K562 (cell line): ENCODE measurements at regions not wholly inside any gene's neighbourhood (a gene's known extent, or its start where the extent isn't known, plus 50 kb on each side); places are given as distances from the start of the nearest gene placed in this dataset.

Source experiments
- ARID2 ChIP-seq: fragments of 450-650 bp; IDR thresholded peaks from 2 replicates; pipeline ENCODE4 v1.6.1; 2017; ENCODE audit warnings: antibody characterized with exemption, mild to moderate bottlenecking
- CREM ChIP-seq: IDR thresholded peaks from 2 replicates; pipeline ENCODE4 v1.6.1; 2014; ENCODE audit warnings: antibody characterized with exemption, low read depth
- CTBP1 ChIP-seq: fragments of 450-650 bp; IDR thresholded peaks from 2 replicates; pipeline ENCODE4 v1.6.1; 2016; ENCODE audit warnings: borderline replicate concordance
- JUND ChIP-seq, 2 experiments: IDR thresholded peaks; 2 replicates in 1 of 2; 3 replicates in 1 of 2; pipeline ENCODE4 v1.6.1; 2011; ENCODE audit warnings: borderline replicate concordance in 2 of 2, low read depth in 2 of 2, low read length in 2 of 2, improper control_type of control experiment in 1 of 2, missing biosample characterization in 1 of 2, missing genetic modification characterization in 1 of 2, missing genetic modification reagents in 1 of 2
- MYC ChIP-seq, 2 experiments: fragments of 250-450 bp in 1 of 2; sonication (Bioruptor Pico) in 1 of 2; IDR thresholded peaks; 2 replicates each; pipeline versions ENCODE4 v1.5.1 to v1.6.1; 2012 to 2021; ENCODE audit warnings: low read depth in 2 of 2, borderline replicate concordance in 1 of 2, improper control_type of control experiment in 1 of 2, low read length in 1 of 2, mild to moderate bottlenecking in 1 of 2, moderate library complexity in 1 of 2
- RB1 ChIP-seq: fragments of 450-650 bp; IDR thresholded peaks from 2 replicates; pipeline ENCODE4 v1.6.1; 2017; ENCODE audit warnings: low read depth, mild to moderate bottlenecking
- SMC3 ChIP-seq: conservative IDR thresholded peaks from 2 replicates; pipeline ENCODE4 v1.6.1; 2011; ENCODE audit warnings: low read depth, low read length, improper control_type of control experiment; ENCODE audit not compliant: insufficient read depth
- TF ChIP-seq, protein P1 (sequence below), 3 experiments: IDR thresholded peaks in 2 of 3; conservative IDR thresholded peaks in 1 of 3; 2 replicates each; pipeline ENCODE4 v1.5.1; 2011 to 2012; ENCODE audit warnings: low read length in 3 of 3, mild to moderate bottlenecking in 3 of 3, control low read depth in 2 of 3, improper control_type of control experiment in 1 of 3, inconsistent platforms in 1 of 3, low read depth in 1 of 3, mixed read lengths in 1 of 3, moderate library complexity in 1 of 3; ENCODE audit not compliant: insufficient read depth in 2 of 3
- TF ChIP-seq, protein P2 (sequence below), 2 experiments: fragments of 450-650 bp; formaldehyde crosslinking in 1 of 2; IDR thresholded peaks; 2 replicates each; pipeline versions ENCODE4 v1.4.0 to v1.6.1; 2014 to 2020; ENCODE audit warnings: mild to moderate bottlenecking in 2 of 2, borderline replicate concordance in 1 of 2, low read depth in 1 of 2
- TF ChIP-seq, protein P3 (sequence below): sonication (generic); formaldehyde crosslinking; IDR thresholded peaks from 2 replicates; pipeline ENCODE4 v1.8.0; 2023; ENCODE audit warnings: mild to moderate bottlenecking, missing genetic modification reagents
- TF ChIP-seq, protein P4 (sequence below), 2 experiments: fragments of 450-650 bp; conservative IDR thresholded peaks; 2 replicates each; pipeline ENCODE4 v1.6.1; 2017; ENCODE audit warnings: mild to moderate bottlenecking in 2 of 2, moderate library complexity in 2 of 2

DNA sequence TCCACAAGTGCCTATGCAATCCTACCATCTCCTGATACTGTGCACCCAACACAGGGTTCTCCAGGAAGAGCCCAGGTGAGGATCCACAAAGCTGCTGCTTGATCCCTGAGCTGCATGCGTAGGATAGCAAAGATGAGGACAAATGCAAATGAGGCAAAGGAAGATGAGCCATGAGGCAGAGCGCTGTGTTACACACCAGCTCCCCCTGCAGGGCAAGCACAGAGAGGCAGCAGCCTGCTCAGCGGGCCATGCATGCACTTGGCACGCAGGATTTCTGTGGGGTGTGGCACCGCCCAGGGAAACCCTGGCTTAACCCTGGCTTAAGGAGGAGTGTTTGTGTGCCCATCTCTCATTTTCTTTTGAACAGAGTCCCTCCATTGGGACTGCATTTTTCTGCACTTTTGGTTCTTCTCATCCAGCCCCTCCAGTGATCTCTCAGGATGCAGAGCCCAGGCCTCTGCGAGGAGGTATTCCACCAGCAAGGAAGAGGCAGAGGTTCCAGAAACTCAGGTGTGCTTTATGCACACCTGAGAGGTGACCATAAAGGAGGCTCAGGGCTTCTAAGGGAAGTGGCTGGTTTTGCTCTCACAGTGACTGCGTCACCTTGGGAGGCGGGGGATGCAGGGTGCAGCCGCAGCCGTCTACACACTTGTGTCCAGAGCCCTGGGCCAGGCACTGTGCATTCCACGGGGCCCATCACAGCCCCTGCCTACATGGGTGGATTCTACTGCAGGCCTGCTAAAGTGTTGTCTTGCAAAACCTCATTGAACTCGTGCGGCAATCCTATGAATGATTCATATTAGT, 973.3 kb upstream of the TMEM132C start (continued):
- TF ChIP-seq, protein P1, sequence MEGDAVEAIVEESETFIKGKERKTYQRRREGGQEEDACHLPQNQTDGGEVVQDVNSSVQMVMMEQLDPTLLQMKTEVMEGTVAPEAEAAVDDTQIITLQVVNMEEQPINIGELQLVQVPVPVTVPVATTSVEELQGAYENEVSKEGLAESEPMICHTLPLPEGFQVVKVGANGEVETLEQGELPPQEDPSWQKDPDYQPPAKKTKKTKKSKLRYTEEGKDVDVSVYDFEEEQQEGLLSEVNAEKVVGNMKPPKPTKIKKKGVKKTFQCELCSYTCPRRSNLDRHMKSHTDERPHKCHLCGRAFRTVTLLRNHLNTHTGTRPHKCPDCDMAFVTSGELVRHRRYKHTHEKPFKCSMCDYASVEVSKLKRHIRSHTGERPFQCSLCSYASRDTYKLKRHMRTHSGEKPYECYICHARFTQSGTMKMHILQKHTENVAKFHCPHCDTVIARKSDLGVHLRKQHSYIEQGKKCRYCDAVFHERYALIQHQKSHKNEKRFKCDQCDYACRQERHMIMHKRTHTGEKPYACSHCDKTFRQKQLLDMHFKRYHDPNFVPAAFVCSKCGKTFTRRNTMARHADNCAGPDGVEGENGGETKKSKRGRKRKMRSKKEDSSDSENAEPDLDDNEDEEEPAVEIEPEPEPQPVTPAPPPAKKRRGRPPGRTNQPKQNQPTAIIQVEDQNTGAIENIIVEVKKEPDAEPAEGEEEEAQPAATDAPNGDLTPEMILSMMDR (IDR thresholded peaks at IDR 0.05 in 2 of 3, conservative IDR thresholded peaks at IDR 0.05 in 1 of 3; ENCODE audit: insufficient read depth in 2 of 3, low read depth in 1 of 3, low read length in 3 of 3): peak; percentile 90 to 97 (median 91)
- TF ChIP-seq CREM (peak; percentile 42; the same call in 1 of the 2 replicates), SMC3 (peak; percentile 90), MYC (IDR thresholded peaks at IDR 0.05; ENCODE audit: low read depth, low read length) (peak; percentile 56; the same call in 1 of the 2 replicates), MYC (CRISPR knock-in tag; IDR thresholded peaks at IDR 0.05; ENCODE audit: borderline replicate concordance, low read depth) (no peak), CTBP1 (peak; percentile 64; the same call in 1 of the 2 replicates), RB1 (peak; percentile 49; the same call in 1 of the 2 replicates), ARID2 (peak; percentile 73; the same call in 1 of the 2 replicates), JUND (IDR thresholded peaks at IDR 0.05; ENCODE audit: borderline replicate concordance, low read depth, low read length) (0 out of 2 replicates have a peak, but pooled peaks have one; percentile 31), JUND (tag; IDR thresholded peaks at IDR 0.05; ENCODE audit: borderline replicate concordance, low read depth, low read length) (peak; percentile 8; the same call in 1 of the 3 replicates)
- TF ChIP-seq, protein P2, sequence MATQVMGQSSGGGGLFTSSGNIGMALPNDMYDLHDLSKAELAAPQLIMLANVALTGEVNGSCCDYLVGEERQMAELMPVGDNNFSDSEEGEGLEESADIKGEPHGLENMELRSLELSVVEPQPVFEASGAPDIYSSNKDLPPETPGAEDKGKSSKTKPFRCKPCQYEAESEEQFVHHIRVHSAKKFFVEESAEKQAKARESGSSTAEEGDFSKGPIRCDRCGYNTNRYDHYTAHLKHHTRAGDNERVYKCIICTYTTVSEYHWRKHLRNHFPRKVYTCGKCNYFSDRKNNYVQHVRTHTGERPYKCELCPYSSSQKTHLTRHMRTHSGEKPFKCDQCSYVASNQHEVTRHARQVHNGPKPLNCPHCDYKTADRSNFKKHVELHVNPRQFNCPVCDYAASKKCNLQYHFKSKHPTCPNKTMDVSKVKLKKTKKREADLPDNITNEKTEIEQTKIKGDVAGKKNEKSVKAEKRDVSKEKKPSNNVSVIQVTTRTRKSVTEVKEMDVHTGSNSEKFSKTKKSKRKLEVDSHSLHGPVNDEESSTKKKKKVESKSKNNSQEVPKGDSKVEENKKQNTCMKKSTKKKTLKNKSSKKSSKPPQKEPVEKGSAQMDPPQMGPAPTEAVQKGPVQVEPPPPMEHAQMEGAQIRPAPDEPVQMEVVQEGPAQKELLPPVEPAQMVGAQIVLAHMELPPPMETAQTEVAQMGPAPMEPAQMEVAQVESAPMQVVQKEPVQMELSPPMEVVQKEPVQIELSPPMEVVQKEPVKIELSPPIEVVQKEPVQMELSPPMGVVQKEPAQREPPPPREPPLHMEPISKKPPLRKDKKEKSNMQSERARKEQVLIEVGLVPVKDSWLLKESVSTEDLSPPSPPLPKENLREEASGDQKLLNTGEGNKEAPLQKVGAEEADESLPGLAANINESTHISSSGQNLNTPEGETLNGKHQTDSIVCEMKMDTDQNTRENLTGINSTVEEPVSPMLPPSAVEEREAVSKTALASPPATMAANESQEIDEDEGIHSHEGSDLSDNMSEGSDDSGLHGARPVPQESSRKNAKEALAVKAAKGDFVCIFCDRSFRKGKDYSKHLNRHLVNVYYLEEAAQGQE (IDR thresholded peaks at IDR 0.05; ENCODE audit: borderline replicate concordance): peak; percentile 82
- TF ChIP-seq, protein P2 (CRISPR knock-in tag; IDR thresholded peaks at IDR 0.05; ENCODE audit: low read depth): no peak
- TF ChIP-seq, protein P3, sequence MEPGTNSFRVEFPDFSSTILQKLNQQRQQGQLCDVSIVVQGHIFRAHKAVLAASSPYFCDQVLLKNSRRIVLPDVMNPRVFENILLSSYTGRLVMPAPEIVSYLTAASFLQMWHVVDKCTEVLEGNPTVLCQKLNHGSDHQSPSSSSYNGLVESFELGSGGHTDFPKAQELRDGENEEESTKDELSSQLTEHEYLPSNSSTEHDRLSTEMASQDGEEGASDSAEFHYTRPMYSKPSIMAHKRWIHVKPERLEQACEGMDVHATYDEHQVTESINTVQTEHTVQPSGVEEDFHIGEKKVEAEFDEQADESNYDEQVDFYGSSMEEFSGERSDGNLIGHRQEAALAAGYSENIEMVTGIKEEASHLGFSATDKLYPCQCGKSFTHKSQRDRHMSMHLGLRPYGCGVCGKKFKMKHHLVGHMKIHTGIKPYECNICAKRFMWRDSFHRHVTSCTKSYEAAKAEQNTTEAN (CRISPR knock-in tag): no peak
- TF ChIP-seq, protein P4, sequence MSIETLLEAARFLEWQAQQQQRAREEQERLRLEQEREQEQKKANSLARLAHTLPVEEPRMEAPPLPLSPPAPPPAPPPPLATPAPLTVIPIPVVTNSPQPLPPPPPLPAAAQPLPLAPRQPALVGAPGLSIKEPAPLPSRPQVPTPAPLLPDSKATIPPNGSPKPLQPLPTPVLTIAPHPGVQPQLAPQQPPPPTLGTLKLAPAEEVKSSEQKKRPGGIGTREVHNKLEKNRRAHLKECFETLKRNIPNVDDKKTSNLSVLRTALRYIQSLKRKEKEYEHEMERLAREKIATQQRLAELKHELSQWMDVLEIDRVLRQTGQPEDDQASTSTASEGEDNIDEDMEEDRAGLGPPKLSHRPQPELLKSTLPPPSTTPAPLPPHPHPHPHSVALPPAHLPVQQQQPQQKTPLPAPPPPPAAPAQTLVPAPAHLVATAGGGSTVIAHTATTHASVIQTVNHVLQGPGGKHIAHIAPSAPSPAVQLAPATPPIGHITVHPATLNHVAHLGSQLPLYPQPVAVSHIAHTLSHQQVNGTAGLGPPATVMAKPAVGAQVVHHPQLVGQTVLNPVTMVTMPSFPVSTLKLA (conservative IDR thresholded peaks at IDR 0.05): peak in 1 of 2 experiments; percentile 31; a peak in 1 of 4 replicates
